SU-DHL-6 (cell line): ENCODE measurements at regions not wholly inside any gene's neighbourhood (a gene's known extent, or its start where the extent isn't known, plus 50 kb on each side); places are given as distances from the start of the nearest gene placed in this dataset.

Experiments
- H2AFZ ChIP-seq: fragments of 200-600 bp; sonication (generic); 2 replicates; pipeline ENCODE4 v1.6.1; 2014; ENCODE audit warnings: low read depth, mild to moderate bottlenecking, moderate library complexity, mixed read lengths, antibody characterized with exemption, low read length; ENCODE audit not compliant: severe bottlenecking
- H3F3A ChIP-seq: fragments of 200-600 bp; shearing (Covaris generic); 2 replicates; pipeline ENCODE4 v1.6.0; 2016; ENCODE audit warnings: antibody characterized with exemption, mild to moderate bottlenecking; ENCODE audit not compliant: insufficient read depth
- H3K27ac ChIP-seq: fragments of 200-600 bp; sonication (generic); 2 replicates; pipeline ENCODE4 v1.5.1; 2016; ENCODE audit warnings: low read depth, mild to moderate bottlenecking, low read length, moderate library complexity, mixed read lengths
- H3K27me3 ChIP-seq: fragments of 200-600 bp; sonication (generic), shearing (Covaris generic); 2 replicates; pipeline ENCODE4 v1.6.0; 2014; ENCODE audit warnings: mild to moderate bottlenecking, low read length
- H3K36me3 ChIP-seq: fragments of 200-600 bp; sonication (generic); 2 replicates; pipeline ENCODE4 v1.6.1; 2014; ENCODE audit warnings: mild to moderate bottlenecking, low read length, mixed read lengths
- H3K4me2 ChIP-seq: fragments of 300-600, 200-600 bp; shearing (Covaris generic), sonication (generic); 2 replicates; pipeline ENCODE4 v1.6.0; 2014; ENCODE audit warnings: low read length, low read depth, mild to moderate bottlenecking; ENCODE audit not compliant: poor library complexity, severe bottlenecking
- H3K4me3 ChIP-seq: fragments of 200-600 bp; sonication (generic); 2 replicates; pipeline ENCODE4 v1.5.1; 2014; ENCODE audit warnings: antibody characterized with exemption, low read length, mild to moderate bottlenecking, mixed read lengths; ENCODE audit not compliant: insufficient read depth, poor library complexity, severe bottlenecking
- H3K79me2 ChIP-seq: fragments of 200-600 bp; sonication (generic); 2 replicates; pipeline ENCODE4 v1.6.1; 2014; ENCODE audit warnings: mild to moderate bottlenecking, low read length, moderate library complexity; ENCODE audit not compliant: insufficient read depth
- H3K9ac ChIP-seq: fragments of 200-600 bp; sonication (generic); 2 replicates; pipeline ENCODE4 v1.7.0; 2014; ENCODE audit warnings: mild to moderate bottlenecking, low read length
- H3K9me2 ChIP-seq: fragments of 200-600 bp; sonication (generic); replicated peaks from 2 replicates; pipeline ENCODE4 v1.6.1; 2014; ENCODE audit warnings: low read length; ENCODE audit not compliant: insufficient read depth
- H3K9me3 ChIP-seq: fragments of 200-600 bp; sonication (generic); 2 replicates; pipeline ENCODE4 v1.6.1; 2014; ENCODE audit warnings: low read length, mixed read lengths; ENCODE audit not compliant: insufficient read depth
- H4K20me1 ChIP-seq: fragments of 200-600 bp; sonication (generic); 2 replicates; pipeline ENCODE4 v1.6.1; 2014; ENCODE audit warnings: low read depth, mild to moderate bottlenecking, antibody characterized with exemption, low read length, moderate library complexity, mixed read lengths
- CTCF ChIP-seq: fragments of 200-600 bp; sonication (generic); IDR thresholded peaks from one replicate; pipeline ENCODE4 v1.5.1; 2017; ENCODE audit warnings: antibody characterized with exemption, mild to moderate bottlenecking, low read length, moderate library complexity; ENCODE audit not compliant: insufficient read depth, poor library complexity, severe bottlenecking
- EZH2phosphoT487 ChIP-seq: fragments of 200-600 bp; sonication (generic), shearing (Covaris generic); conservative IDR thresholded peaks from 2 replicates; pipeline ENCODE4 v1.6.1; 2018; ENCODE audit warnings: mild to moderate bottlenecking, antibody characterized with exemption, low read length, moderate library complexity, mixed read lengths

- H3K9me3 ChIP-seq, result no peaks in the 10 kb centered on the region; the same call in 1 of the 2 replicates
- no peak for TF ChIP-seq EZH2phosphoT487
- TF ChIP-seq CTCF, result no peak
- no peaks in the 10 kb centered on the region for H3K27me3 ChIP-seq
These were observed 237.0 kb downstream of the TUBA3C start for GRCh38 chr13:18944501-18945068.

GRCh38 chr13:18943721-18944391, 237.8 kb downstream of the TUBA3C start:
- H3K27ac ChIP-seq, result no peak overlapping the region
- H3K9ac ChIP-seq, result no peak overlapping the region
- H3K4me3 ChIP-seq, result no peak overlapping the region
- no peaks in the 10 kb centered on the region; the same call in 1 of the 2 replicates for H3K9me3 ChIP-seq
- no peaks in the 10 kb centered on the region for H3K36me3 ChIP-seq
- no peak overlapping the region for H3K4me2 ChIP-seq
- no peak overlapping the region for H2AFZ ChIP-seq
- no peak for TF ChIP-seq EZH2phosphoT487
- no peak for TF ChIP-seq CTCF
- no peaks in the 10 kb centered on the region for H4K20me1 ChIP-seq
- no peaks in the 10 kb centered on the region for H3F3A ChIP-seq
- H3K79me2 ChIP-seq, result no peaks in the 10 kb centered on the region
- no peaks in the 10 kb centered on the region for H3K27me3 ChIP-seq
- H3K9me2 ChIP-seq, result no peaks in the 10 kb centered on the region

More at GRCh38 chr13:18944501-18945068, 237.0 kb downstream of the TUBA3C start:
- H3K4me3 ChIP-seq, result no peak overlapping the region
- H3K36me3 ChIP-seq, result no peaks in the 10 kb centered on the region
- no peak overlapping the region for H2AFZ ChIP-seq
- H3K9me2 ChIP-seq, result no peaks in the 10 kb centered on the region
- no peaks in the 10 kb centered on the region for H4K20me1 ChIP-seq
- no peaks in the 10 kb centered on the region for H3K79me2 ChIP-seq
- H3F3A ChIP-seq, result no peaks in the 10 kb centered on the region
- H3K27ac ChIP-seq, result no peak overlapping the region
- H3K4me2 ChIP-seq, result no peak overlapping the region
- H3K9ac ChIP-seq, result no peak overlapping the region

GRCh38 chr13:18943273-18943672, 238.4 kb downstream of the TUBA3C start:
- Histone ChIP-seq H3K4me3 (no peak overlapping the region), H3K27ac (no peak overlapping the region), H2AFZ (no peak overlapping the region), H3K9me3 (no peaks in the 10 kb centered on the region; the same call in 1 of the 2 replicates), H3K9ac (no peak overlapping the region), H3F3A (no peaks in the 10 kb centered on the region), H3K27me3 (no peaks in the 10 kb centered on the region), H3K36me3 (no peaks in the 10 kb centered on the region), H3K4me2 (no peak overlapping the region), H4K20me1 (no peaks in the 10 kb centered on the region), H3K79me2 (no peaks in the 10 kb centered on the region), H3K9me2 (no peaks in the 10 kb centered on the region)
- TF ChIP-seq CTCF (no peak), EZH2phosphoT487 (no peak)
